HepG2 (cell line): ENCODE measurements at regions not wholly inside any gene's neighbourhood (a gene's known extent, or its start where the extent isn't known, plus 50 kb on each side); places are given as distances from the start of the nearest gene placed in this dataset.

Experiments
- BRCA1 ChIP-seq: sonication (generic); formaldehyde crosslinking; IDR thresholded peaks from 2 replicates; pipeline ENCODE4 v1.4.0; 2020; ENCODE audit warnings: missing genetic modification reagents
- HMG20A ChIP-seq: IDR thresholded peaks from 2 replicates; pipeline ENCODE4 v1.6.1; 2016; ENCODE audit warnings: borderline replicate concordance
- NFAT5 ChIP-seq: sonication (generic); formaldehyde crosslinking; IDR thresholded peaks from 2 replicates; pipeline ENCODE4 v1.4.0; 2020; ENCODE audit warnings: missing genetic modification reagents
- NONO ChIP-seq, 2 experiments: fragments of 450-650 bp in 1 of 2; sonication (generic) in 1 of 2; formaldehyde crosslinking in 1 of 2; IDR thresholded peaks in 1 of 2; conservative IDR thresholded peaks in 1 of 2; 2 replicates each; pipeline versions ENCODE4 v1.6.1 to v1.8.0; 2017 to 2022; ENCODE audit warnings: mild to moderate bottlenecking in 1 of 2, missing genetic modification reagents in 1 of 2, moderate library complexity in 1 of 2
- PITX1 ChIP-seq: sonication (generic); formaldehyde crosslinking; IDR thresholded peaks from 2 replicates; pipeline ENCODE4 v1.5.1; 2020; ENCODE audit warnings: mild to moderate bottlenecking, missing genetic modification reagents
- POLR2G ChIP-seq: fragments of 200-400 bp; formaldehyde crosslinking; IDR thresholded peaks from 2 replicates; pipeline ENCODE4 v1.6.1; 2018; ENCODE audit warnings: mild to moderate bottlenecking, low read depth, low read length, moderate library complexity
- RXRA ChIP-seq: sonication (generic); formaldehyde crosslinking; IDR thresholded peaks from 2 replicates; pipeline ENCODE4 v1.5.1; 2020; ENCODE audit warnings: missing genetic modification reagents
- SAP130 ChIP-seq: IDR thresholded peaks from 2 replicates; pipeline ENCODE4 v1.6.1; 2016; ENCODE audit warnings: low read depth
- SMAD3 ChIP-seq: sonication (generic); formaldehyde crosslinking; IDR thresholded peaks from 2 replicates; pipeline ENCODE4 v1.4.0; 2020; ENCODE audit warnings: missing genetic modification reagents
- TARDBP ChIP-seq: sonication (generic); formaldehyde crosslinking; IDR thresholded peaks from 2 replicates; pipeline ENCODE4 v1.8.0; 2022; ENCODE audit warnings: mild to moderate bottlenecking, missing genetic modification reagents
- ZBTB7B ChIP-seq: sonication (generic); formaldehyde crosslinking; IDR thresholded peaks from 2 replicates; pipeline ENCODE4 v1.4.0; 2020; ENCODE audit warnings: missing genetic modification reagents
- ZNF441 ChIP-seq: sonication (generic); formaldehyde crosslinking; IDR thresholded peaks from 2 replicates; pipeline ENCODE4 v1.7.0; 2021; ENCODE audit warnings: missing genetic modification reagents, borderline replicate concordance
- ZNF792 ChIP-seq: IDR thresholded peaks from 2 replicates; pipeline ENCODE4 v1.6.1; 2016
- TF ChIP-seq, protein P1 (sequence below): sonication (generic); formaldehyde crosslinking; IDR thresholded peaks from 2 replicates; pipeline ENCODE4 v1.5.1; 2020; ENCODE audit warnings: mild to moderate bottlenecking, moderate library complexity, missing genetic modification reagents
- TF ChIP-seq, protein P2 (sequence below), 2 experiments: sonication (generic) in 1 of 2; formaldehyde crosslinking in 1 of 2; IDR thresholded peaks; 2 replicates each; pipeline versions ENCODE4 v1.4.0 to v1.6.1; 2016 to 2020; ENCODE audit warnings: borderline replicate concordance in 1 of 2, low read depth in 1 of 2, mild to moderate bottlenecking in 1 of 2, missing genetic modification reagents in 1 of 2
- TF ChIP-seq, protein P3 (sequence below): IDR thresholded peaks from 2 replicates; pipeline ENCODE4 v1.6.1; 2016; ENCODE audit warnings: mild to moderate bottlenecking

GRCh38 chr13:50082426-50083281 lies 67.4 kb downstream of the KCNRG start (continued):
- TF ChIP-seq, protein P1, sequence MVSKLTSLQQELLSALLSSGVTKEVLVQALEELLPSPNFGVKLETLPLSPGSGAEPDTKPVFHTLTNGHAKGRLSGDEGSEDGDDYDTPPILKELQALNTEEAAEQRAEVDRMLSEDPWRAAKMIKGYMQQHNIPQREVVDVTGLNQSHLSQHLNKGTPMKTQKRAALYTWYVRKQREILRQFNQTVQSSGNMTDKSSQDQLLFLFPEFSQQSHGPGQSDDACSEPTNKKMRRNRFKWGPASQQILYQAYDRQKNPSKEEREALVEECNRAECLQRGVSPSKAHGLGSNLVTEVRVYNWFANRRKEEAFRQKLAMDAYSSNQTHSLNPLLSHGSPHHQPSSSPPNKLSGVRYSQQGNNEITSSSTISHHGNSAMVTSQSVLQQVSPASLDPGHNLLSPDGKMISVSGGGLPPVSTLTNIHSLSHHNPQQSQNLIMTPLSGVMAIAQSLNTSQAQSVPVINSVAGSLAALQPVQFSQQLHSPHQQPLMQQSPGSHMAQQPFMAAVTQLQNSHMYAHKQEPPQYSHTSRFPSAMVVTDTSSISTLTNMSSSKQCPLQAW (CRISPR knock-in tag), result peak; percentile 92
- TF ChIP-seq ZNF792 (CRISPR knock-in tag) (0 out of 2 replicates have a peak, but pooled peaks have one; percentile 26), NONO (IDR thresholded peaks at IDR 0.05) (no peak), NONO (CRISPR knock-in tag; conservative IDR thresholded peaks at IDR 0.05) (no peak), SAP130 (CRISPR knock-in tag) (peak; percentile 88), ZBTB7B (CRISPR knock-in tag) (0 out of 2 replicates have a peak, but pooled peaks have one; percentile 5), TARDBP (CRISPR knock-in tag) (no peak), NFAT5 (CRISPR knock-in tag) (no peak), PITX1 (CRISPR knock-in tag) (no peak), BRCA1 (CRISPR knock-in tag) (no peak), ZNF441 (no peak), POLR2G (peak; percentile 62), SMAD3 (CRISPR knock-in tag) (no peak), RXRA (no peak; the same call in 1 of the 2 replicates), HMG20A (CRISPR knock-in tag) (0 out of 2 replicates have a peak, but pooled peaks have one; percentile 31)
- TF ChIP-seq, protein P2, sequence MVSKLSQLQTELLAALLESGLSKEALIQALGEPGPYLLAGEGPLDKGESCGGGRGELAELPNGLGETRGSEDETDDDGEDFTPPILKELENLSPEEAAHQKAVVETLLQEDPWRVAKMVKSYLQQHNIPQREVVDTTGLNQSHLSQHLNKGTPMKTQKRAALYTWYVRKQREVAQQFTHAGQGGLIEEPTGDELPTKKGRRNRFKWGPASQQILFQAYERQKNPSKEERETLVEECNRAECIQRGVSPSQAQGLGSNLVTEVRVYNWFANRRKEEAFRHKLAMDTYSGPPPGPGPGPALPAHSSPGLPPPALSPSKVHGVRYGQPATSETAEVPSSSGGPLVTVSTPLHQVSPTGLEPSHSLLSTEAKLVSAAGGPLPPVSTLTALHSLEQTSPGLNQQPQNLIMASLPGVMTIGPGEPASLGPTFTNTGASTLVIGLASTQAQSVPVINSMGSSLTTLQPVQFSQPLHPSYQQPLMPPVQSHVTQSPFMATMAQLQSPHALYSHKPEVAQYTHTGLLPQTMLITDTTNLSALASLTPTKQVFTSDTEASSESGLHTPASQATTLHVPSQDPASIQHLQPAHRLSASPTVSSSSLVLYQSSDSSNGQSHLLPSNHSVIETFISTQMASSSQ (IDR thresholded peaks at IDR 0.05; ENCODE audit: low read depth), result peak; percentile 98
- TF ChIP-seq, protein P2 (CRISPR knock-in tag; IDR thresholded peaks at IDR 0.05; ENCODE audit: borderline replicate concordance), result peak; percentile 97
- TF ChIP-seq, protein P3, sequence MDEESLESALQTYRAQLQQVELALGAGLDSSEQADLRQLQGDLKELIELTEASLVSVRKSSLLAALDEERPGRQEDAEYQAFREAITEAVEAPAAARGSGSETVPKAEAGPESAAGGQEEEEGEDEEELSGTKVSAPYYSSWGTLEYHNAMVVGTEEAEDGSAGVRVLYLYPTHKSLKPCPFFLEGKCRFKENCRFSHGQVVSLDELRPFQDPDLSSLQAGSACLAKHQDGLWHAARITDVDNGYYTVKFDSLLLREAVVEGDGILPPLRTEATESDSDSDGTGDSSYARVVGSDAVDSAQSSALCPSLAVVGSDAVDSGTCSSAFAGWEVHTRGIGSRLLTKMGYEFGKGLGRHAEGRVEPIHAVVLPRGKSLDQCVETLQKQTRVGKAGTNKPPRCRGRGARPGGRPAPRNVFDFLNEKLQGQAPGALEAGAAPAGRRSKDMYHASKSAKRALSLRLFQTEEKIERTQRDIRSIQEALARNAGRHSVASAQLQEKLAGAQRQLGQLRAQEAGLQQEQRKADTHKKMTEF, result peak; percentile 17; the same call in 1 of the 2 replicates
